ENCODE measurements at regions not wholly inside any gene's neighbourhood (a gene's known extent, or its start where the extent isn't known, plus 50 kb on each side); places are given as distances from the start of the nearest gene placed in this dataset.

- TF ChIP-seq POLR2AphosphoS5 (IDR thresholded peaks at IDR 0.05; ENCODE audit: low read depth, low read length), result no peak
- no peak for TF ChIP-seq POLR2A (IDR thresholded peaks at IDR 0.05; ENCODE audit: low read depth, low read length)
- no peak for TF ChIP-seq TAF1 (IDR thresholded peaks at IDR 0.05; ENCODE audit: low read depth, low read length)
- no peak for TF ChIP-seq SPI1 (IDR thresholded peaks at IDR 0.05; ENCODE audit: low read depth, low read length)
These were observed 127.9 kb upstream of the AKR1E2 start for GRCh38 chr10:4698075-4698474.
